UCSD-AML1 (cell line): ENCODE measurements at regions not wholly inside any gene's neighbourhood (a gene's known extent, or its start where the extent isn't known, plus 50 kb on each side); places are given as distances from the start of the nearest gene placed in this dataset.

ENCODE experiments used
- DNase-seq: peaks from one replicate; lab custom pipeline; 2025; ENCODE audit not compliant: unreplicated experiment; lab: John Stamatoyannopoulos, UW

DNA sequence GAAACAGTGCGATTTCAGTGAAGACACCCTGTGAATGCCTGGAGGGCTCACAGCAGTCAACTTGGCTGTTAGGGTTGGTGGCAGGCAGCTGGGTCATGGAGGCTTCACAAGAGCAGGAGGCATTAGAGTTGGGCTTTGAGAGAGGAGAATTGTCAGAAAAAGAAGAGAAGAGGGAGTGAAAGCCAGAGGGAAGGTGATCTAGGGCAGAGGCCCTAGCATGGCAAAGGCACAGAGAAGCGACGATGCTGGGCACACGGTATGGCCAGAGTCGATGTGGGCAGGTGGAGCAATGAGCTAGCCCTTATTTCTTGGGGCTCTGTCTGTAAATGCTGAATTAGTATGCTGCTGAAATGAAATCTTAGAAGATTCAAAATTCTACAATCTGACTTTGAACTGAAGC lies 52.6 kb upstream of the OLFM4 start:
- no peak for DNase-seq

GRCh38 chr13:52975161-52975560 lies 53.5 kb upstream of the OLFM4 start:
- no peak for DNase-seq

GRCh38 chr13:52974711-52975110 lies 53.9 kb upstream of the OLFM4 start:
- no peak for DNase-seq

DNA sequence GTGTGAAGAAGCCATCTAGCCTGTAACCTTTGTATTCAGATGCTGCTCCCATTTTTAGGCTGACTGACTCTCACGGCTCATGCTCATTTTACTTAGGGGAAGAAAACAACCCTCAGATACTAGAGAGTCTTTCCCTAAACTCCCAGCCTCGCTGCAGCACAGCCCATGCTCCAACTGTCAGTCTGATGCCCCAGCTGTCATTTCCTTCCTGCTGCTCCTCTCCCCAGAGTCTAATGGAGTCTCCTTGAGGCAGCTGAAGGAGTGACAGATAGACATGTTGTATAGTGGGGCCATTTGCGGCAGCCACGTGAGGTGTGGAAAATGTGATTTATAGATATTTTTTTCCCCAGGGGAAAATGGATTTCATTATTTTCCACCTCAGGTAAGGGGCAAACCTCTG lies 59.2 kb upstream of the OLFM4 start:
- DNase-seq, result no peak

DNA sequence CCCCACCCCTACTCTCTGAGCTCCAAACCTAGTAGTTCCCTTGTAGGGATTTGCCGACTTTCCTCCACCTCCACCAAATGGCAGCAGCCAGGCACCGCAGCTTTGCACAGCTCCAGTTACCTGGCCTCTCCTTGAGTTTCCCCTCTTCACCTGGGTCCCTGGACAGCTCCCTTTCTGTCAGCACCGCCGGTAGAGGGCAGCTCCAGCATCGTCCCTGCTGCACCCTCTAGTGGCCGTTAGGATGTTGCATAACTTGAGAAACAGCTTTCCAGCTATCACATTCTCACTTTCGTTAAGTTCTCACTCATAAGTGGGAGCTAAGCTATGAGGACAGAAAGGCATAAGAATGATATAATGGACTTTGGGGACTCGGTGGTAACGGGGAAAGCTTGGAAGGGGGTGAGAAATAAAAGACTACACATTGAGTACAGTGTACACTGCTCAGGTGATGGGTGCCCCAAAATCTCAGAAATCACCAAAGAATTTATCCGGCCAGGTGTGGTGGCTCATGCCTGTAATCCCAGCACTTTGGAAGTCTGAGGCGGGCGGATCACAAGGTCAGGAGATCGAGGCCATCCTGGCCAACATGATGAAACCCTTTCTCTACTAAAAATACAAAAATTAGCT lies 60.4 kb upstream of the OLFM4 start:
- DNase-seq, result peak; percentile 64

GRCh38 chr13:52961987-52962386 lies 66.6 kb upstream of the OLFM4 start:
- no peak for DNase-seq

DNA sequence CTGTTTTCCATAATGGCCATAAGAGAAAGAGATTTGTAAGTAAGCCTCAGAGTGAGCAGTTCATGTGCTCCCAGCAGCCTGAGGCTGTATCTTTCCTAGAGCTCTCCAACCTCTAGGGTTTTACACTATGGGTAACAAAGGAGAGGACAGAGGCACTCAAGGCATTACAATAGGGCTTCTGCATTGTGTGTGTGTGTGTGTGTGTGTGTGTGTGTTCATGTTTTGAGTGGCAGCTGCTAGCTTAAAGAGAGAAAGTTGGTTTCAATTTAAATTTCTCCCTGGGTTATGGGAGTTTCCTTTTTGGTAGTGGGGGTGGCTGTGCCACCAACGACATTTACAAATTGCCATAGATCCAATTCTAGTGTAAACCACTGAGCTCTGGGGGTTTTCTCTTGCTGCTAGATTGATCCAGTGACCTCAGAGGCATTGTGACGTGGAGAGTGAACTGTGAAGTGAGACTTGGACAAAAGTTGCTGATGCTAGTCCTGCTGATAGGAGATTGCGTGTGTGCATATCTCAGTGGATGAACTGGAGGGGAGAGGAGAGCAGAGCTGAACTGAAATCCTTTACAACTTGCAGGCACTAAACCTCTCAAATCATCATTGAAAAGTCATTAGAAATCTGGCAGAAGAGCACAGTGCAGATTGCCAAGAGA lies 67.2 kb upstream of the OLFM4 start:
- no peak for DNase-seq

DNA sequence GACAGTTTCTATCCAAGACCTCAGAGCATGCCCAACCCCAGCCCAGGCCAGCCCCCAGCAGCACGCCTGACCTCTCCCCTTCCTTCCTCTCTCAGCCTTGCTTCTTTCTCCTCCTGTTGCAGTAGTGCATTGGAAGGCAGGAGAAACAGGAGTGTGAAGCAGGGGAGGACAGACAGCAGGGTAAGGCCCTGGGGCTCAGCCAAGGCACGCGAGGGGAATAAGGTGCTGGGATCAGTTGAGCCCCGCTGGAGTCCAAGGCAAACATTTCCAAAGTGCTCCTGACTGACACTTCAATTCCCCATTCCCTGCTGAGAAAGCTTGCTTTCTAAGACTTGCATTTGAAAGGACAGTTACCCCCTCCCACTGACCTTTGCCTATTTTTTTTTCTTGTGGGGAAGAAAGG lies 73.1 kb upstream of the OLFM4 start:
- no peak for DNase-seq

DNA sequence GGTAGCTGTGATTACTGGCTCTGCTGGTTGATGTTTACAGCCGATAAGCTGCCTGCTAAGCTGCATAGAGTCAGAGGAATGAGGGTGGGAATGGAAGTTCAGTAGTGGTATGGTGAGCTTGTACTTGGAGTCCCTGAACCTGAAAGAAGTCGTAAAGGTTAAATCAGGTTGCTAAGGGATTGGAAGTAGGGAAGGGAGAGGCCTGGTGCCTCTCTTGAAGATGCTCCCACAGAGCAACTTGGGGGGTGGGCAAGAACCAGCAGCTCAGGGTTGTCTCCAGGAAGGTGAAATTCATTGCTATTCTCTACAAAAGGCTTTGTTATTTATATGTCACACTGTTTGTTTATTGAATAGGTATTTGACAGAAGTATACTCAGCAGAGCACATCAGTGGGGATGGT lies 73.8 kb upstream of the OLFM4 start:
- no peak for DNase-seq

DNA sequence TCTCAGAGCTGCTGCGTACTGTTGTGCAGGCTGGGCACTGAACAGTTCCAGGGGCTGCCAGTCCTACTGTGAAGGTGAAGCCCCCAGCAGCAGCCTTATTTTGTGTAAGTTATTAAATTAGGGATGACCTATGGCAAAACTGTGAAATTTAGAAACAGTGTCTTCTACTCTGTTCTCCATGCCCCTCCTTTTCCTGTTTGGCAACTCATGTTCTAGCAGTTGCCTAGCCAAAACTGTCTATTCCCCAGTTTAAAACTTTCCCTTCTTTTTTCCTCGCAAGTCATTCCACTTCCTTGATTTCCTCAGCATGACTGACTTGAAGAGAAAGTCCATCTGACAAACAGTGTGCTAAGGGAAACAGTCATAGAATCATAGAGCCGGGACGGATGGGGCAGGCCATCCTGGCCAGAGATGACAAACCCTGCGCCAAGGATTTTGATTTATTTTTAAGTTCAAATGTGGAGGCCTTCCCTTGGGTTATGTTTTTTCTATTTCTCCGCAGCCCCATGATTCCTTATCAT lies 78.1 kb upstream of the OLFM4 start:
- DNase-seq, result no peak

DNA sequence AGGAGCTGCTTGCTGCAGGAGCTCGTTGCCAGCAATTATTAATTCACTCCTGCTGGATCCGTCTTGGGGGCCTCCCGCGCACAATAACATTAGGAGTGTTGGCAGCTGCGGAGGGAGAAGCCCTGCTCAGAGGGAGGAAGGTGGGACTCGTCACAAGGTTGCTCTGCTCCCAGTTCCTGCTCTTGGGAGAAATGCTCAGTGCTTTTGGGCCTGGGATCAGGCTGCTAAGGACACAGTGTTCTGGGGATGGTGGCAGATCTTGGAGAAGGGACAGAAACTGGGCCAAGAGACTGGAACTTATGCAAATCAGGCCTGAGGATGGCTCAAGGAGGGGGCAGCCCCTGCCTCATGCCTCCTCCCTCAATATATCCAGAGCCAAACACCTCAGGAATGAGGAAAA lies 78.9 kb upstream of the OLFM4 start:
- DNase-seq, result no peak

- DNase-seq, result no peak
Observed at GRCh38 chr13:52949044-52949443, 79.6 kb upstream of the OLFM4 start.

DNA sequence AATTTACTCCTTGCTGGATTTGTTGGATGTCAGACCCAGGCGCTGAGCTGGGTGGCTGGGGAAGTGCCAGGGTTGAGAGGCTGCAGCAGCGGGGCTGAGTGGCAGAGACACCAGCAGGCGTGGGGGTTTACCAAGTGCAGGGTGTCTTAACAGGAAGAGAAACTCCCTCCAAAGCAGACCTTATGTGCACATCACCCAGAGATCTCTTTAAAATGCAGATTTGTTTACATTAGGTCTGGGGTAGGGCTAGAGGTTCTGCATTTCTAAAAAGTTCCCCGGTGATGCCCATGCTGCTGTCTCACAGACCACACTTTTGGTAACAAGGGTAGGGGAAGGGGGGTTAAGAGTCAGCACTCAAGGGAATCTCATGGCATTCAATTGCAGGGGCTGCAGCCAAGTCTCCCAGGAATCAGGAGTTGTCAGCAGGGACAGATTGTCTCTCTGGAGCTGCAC lies 80.7 kb upstream of the OLFM4 start:
- no peak for DNase-seq

- no peak for DNase-seq
Observed at GRCh38 chr13:52945348-52945747, 83.3 kb upstream of the OLFM4 start.

GRCh38 chr13:52944697-52945096 lies 83.9 kb upstream of the OLFM4 start:
- no peak for DNase-seq

DNA sequence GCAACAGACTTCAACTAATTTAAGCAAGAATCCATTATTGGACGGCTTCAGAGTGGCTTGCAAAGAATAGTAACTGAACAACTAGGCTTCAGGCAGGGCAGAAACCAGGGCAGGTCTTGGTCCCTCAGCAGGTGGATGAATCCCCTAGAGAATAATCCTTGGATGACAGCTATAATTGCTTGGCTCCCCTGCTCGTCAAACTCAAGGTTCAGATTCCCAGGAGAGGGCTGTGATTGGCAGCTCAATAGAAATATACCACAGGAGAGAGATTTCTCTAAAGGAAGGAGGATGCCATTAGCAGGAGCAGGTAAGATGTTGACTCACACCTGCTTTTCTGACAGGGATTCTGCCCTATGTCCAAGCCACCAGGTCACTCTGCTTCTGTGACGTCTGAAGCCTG lies 89.6 kb upstream of the PCDH8 start:
- no peak for DNase-seq

- DNase-seq, result no peak
Observed at GRCh38 chr13:52936806-52937205, 88.4 kb upstream of the PCDH8 start.

- no peak for DNase-seq
Observed at GRCh38 chr13:52934258-52934657, 85.8 kb upstream of the PCDH8 start.

- no peak for DNase-seq
Observed at GRCh38 chr13:52933547-52934210, 85.2 kb upstream of the PCDH8 start.

- DNase-seq, result no peak
Observed at GRCh38 chr13:52933099-52933498, 84.7 kb upstream of the PCDH8 start.

- no peak for DNase-seq
Observed at GRCh38 chr13:52932649-52933048, 84.2 kb upstream of the PCDH8 start.
